AG09319 (cell line): ENCODE measurements at regions not wholly inside any gene's neighbourhood (a gene's known extent, or its start where the extent isn't known, plus 50 kb on each side); places are given as distances from the start of the nearest gene placed in this dataset.

Experiments used
- DNase-seq: peaks from one replicate; pipeline ENCODE4 v3.0.0-alpha.2; 2010; ENCODE audit warnings: low read depth; ENCODE audit errors: extremely low read depth
- CTCF ChIP-seq: IDR thresholded peaks from 2 replicates; pipeline ENCODE4 v1.5.1; 2011; ENCODE audit warnings: low read depth, mild to moderate bottlenecking, inconsistent platforms, low read length, moderate library complexity

DNA sequence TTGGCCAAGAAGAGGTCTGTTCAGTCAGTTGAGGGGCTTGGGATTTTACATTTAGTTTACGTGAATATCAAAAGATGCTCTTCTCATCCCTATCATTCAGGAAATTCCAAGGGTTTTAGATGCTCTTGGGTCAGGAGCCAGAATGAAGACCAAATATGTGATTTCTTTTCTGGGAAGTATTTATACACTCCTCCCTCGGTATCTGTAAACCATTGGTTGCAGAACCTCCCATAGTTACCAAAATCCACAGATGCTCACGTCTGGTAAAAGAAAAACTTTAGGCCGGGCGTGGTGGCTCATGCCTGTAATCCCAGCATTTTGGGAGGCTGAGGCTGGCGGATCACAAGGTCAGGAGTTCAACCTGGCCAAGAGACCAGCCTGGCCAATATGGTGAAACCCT is 75.9 kb downstream of the TNFAIP2 start:
- TF ChIP-seq CTCF = no peak
- peak; percentile 50 for DNase-seq

DNA sequence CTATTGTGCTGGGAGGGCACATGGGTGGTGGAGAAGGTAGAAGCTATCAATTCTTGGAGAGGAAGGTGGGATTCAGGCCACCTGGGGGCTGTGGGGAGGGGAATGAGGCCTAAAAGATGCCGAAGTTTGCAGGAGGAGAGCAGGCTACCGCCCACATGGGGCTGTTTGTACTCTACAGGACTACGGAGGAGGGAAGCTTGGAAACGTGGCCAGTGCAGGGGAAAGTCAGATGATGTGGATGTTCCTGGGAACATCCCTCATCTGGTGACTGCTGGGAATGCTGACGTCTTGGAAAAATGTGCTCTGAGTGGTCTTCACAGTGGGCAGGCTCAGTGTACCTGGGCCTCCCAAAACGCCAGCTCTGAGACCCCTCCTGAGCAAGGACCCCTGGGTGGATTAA is 78.5 kb downstream of the TNFAIP2 start:
- DNase-seq = no peak
- TF ChIP-seq CTCF = no peak

GRCh38 chr14:103204852-103205540 is 81.7 kb downstream of the TNFAIP2 start:
- TF ChIP-seq CTCF = no peak
- no peak for DNase-seq

DNA sequence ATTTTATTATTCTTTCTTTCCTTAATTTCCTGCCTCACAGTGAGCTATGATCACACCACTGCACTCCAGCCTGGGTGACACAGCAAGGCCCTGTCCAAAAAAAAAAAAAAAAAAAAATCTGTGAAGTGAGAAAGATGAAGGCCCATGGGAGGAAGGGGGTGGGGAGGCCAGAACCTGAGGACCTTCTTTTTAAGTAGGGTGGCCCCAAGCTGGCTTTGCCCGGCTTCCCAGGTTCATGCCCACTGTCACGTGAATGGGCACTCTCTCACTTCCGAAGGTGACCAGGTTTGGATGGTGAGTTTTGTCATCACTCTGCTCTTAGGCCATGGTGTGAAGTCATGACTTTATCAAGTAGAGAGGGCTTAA is 82.3 kb downstream of the TNFAIP2 start:
- no peak for DNase-seq
- TF ChIP-seq CTCF = no peak

DNA sequence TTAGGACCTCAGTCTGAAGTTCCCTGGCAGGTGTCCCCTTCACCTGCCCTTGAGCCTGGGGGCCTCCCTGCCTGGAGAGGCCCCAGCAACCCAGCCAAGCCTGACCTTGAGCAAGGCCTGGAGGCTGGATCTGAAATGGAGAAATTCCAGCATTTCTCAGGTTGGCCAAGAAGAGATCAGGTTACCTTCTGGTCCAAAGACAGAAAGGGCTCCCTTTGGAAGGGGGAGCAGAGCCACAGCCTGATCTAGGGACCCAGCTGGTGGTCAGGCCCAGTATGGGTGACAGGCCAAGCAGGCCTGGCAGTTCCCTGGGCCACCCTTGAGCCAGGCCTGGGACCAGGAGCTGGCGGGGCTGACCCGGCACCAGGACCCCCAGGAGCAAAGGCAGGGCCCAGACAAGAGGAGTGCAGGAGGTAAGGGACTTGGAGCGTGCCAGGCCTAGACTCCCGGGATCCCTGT is 82.8 kb downstream of the TNFAIP2 start:
- no peak for TF ChIP-seq CTCF
- no peak for DNase-seq

GRCh38 chr14:103206836-103207387 is 83.7 kb downstream of the TNFAIP2 start:
- TF ChIP-seq CTCF = no peak
- peak; percentile 83 for DNase-seq

DNA sequence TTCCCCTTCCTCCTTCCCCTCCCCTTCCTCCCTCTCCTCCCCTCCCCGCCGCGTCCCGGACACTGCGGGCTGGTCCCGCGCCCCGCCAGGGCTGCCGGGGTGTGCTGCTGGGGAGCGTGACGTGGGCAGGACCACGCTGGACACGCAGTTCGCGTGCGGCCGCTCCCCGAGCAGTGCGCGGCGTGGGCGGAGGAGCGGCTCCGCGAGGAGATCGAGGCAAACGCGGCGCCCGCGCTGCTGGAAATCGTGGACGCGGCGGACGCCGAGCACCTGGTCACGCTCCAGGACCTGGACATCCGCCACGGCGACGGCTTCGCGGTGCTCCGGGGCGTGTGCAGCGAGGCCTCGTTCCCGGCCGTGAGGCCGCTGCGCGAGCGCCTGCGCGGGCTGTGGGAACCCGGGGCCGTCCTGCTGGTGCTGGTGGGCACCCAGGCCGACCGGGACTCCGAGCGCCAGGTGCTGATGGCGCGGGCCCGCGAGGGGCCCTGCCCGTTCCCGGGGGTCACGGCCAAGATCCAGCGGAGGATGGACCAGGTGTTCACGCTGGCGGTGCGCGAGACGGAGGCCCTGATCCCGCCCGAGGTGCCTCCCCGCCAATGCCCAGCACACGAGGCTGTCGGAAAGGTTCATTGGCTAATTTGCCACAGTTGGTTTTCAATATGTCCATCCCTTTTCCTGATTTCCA is 84.3 kb downstream of the TNFAIP2 start:
- TF ChIP-seq CTCF = no peak
- DNase-seq = no peak
